HUDEP-2 (cell line): ENCODE measurements at regions not wholly inside any gene's neighbourhood (a gene's known extent, or its start where the extent isn't known, plus 50 kb on each side); places are given as distances from the start of the nearest gene placed in this dataset.
"Not testable (repeated sequence)": the region's sequence is repeated elsewhere in the genome, so short reads cannot be mapped to it uniquely, and the experiment has no call there.

Source experiments
- DNase-seq, 76 experiments: peaks; one replicate each; lab custom pipeline; 2025; ENCODE audit not compliant: unreplicated experiment in 76 of 76; lab: John Stamatoyannopoulos, UW

DNA sequence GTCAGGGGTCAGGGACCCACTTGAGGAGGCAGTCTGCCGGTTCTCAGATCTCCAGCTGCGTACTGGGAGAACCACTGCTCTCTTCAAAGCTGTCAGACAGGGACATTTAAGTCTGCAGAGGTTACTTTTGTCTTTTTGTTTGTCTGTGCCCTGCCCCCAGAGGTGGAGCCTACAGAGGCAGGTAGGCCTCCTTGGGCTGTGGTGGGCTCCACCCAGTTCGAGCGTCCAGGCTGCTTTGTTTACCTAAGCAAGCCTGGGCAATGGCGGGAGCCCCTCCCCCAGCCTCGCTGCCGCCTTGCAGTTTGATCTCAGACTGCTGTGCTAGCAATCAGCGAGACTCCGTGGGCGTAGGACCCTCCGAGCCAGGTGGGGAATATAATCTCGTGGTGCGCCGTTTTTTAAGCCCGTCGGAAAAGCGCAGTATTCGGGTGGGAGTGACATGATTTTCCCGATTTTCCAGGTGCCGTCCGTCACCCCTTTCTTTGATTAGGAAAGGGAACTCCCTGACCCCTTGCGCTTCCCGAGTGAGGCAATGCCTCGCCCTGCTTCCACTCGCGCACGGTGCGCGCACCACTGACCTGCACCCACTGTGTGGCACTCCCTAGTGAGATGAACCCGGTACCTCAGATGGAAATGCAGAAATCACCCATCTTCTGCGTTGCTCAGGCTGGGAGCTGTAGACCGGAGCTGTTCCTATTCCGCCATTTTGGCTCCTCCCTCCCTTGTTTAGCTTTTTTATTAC, 268.6 kb upstream of the SATB1 start:
- DNase-seq = not testable (repeated sequence)

DNA sequence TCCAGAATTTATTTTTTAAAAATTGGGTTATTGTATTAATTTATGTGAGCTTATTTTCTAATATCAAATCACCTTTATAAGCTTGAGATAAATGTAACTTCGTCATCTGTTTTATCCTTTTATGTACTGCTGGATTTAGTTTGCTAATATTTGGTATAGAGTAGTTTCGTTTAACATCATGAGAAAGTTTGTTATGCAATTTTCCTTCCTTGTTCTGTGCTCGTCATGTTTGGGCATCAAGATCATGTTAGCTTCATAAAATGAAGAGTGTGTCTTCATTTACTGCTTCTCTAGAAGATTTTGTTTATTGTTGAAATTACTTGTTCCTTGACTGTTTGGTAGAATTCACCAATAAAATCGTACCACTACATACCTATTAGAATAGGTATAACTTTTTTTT, 262.1 kb upstream of the SATB1 start:
- DNase-seq = no peak

DNA sequence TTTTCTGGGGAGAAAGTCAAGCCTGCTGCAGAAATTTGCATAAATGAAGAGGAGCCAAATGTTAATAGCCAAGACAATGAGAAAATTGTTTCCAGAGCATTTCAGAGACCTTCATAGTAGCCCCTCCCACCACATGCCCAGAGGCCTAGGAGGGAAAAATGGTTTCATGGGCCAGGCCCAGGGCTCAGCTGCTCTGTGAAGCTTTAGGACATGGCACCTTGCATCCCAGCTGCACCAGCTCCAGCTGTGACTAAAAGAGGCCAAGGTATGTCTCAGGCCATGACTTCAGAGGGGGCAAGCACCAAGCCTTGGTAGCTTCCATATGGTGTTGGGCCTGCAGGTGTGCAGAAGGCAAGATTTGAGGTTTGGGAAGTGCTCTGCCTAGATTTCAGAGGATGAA, 258.8 kb upstream of the SATB1 start:
- no peak for DNase-seq

DNA sequence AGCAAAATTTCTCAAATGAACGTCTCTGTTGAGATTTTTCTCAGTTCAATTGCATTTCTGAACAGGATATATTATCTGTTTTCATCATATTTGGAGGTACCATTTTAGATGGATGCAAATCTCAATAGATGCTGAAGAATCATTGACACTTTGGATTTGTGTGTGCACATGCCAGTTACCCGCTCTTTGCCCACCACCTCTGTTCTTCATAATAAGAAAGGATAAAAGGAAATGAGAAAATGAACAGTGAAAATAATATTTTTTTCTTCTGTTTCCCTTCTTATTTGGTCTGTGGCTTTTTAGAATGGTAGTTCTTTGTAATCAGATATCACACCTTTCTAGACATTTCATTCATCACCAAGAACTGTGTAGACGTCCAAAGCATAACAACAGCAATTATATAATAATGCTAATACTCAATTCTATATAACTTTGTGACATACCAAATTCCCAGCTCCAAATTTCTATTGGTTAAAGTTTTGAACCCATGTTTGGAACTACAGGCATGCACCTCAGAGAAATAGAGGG, 256.7 kb upstream of the SATB1 start:
- no peak for DNase-seq

DNA sequence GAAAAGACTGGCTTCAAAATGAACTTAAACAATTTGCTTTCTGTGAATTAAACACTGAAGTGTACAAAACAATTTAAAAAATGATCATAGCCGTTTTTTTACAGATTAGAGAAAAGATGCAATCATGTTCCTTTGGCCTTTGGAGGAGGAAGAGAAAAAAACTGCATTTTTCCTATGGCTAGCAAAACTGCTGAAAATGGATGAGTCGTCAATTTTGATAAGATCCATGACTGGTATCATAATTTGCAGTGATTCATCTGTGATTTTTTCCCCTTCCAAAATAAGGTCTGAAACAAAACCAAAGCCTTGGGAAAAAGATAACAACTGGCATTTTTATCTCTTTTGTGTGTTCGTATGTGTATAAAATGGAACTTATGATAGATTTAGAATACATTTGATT, 255.6 kb upstream of the SATB1 start:
- no peak for DNase-seq

DNA sequence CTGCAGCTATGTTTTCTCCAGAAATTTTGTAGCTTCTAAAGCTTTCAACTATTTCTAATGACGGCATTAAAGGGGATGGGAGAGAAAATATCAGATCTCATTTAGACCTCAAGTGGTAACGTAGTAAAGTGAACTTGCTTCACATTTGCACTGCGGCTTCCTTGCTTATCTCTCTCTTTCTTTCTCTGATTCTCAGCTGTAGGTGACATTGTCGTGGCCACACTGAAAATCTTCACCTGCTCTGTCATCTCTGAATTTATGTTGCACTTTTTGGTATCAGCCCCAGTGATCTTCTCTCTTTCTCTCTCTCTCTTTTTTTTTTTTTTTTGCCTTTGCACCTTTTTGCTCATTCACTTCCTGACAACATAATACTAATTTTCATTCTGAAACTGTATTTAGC, 254.1 kb upstream of the SATB1 start:
- no peak for DNase-seq

DNA sequence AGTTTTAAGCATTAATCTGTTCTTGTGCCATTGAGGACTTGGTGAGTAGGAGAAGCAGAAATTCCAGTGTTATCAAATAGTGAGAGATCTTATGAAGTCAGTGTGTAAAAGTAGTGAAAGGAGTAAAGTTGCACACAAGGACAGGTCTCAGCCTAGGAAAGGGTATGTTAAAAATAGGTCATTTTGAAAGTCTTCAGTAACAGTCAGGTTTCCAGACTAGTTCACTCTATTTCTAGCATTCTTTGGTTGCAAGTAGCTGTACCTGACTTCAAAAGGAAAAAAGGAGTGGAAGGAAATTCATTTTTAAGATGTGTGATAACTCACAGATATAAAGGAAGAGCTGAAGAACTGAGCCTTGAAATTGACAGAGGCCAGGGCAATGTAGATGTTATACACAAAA, 250.1 kb upstream of the SATB1 start:
- no peak for DNase-seq

DNA sequence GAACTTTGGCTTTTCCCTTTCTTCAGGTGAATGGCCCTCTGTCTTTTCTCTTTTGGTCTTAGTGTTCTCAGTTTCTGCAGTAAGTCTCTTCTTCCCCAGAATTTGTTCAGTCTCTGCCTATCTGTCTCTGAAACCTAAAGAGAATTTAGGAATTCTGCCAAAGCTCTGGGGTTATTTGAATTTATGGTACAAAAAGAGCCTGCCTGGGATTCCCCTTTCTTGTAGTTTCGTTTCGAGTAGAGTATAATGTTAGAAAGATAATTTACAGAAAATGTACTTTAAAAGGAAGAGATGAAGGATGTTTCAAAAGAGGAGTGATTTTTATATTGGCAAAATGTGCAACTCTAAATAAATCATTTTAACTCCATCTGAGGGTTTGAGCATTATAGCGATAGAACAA, 247.4 kb upstream of the SATB1 start:
- no peak for DNase-seq

DNA sequence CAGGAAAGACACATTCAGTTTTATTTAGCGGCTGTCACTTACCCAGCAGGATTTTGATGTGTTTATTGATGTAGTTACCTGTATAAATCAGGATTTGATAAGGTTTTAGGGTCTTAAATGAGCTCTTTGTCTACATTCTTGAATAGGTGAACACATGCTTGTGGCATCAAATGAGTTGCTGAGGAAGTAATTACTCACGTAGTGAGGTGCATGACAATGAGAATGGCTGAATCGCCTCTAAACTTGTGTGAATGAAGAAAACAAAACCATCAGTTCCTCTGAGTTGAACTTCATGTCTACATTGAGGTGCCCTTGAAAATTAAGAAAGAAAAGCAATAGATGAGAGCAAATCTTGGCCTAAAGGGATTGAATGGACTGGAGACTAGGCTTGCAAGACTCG, 245.6 kb upstream of the SATB1 start:
- DNase-seq = no peak

DNA sequence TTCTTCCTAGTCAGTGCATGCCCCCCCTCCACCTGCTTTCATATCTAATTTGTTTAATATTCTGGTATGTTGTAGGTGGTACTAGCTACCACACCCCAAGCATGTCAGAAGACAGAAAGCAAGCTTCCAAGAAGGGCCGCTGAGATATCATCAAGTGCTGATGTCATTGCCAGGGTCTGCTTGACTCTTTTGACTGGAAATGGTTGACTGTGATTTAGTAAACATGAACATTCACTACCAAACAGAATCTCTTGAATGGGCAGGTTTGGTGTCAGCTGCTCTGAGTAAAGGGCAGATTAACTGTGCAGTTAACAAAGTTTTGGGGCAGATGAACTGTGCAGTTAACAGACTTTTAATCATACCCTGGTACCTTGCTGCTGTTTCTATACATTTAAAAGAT, 244.2 kb upstream of the SATB1 start:
- DNase-seq = no peak

DNA sequence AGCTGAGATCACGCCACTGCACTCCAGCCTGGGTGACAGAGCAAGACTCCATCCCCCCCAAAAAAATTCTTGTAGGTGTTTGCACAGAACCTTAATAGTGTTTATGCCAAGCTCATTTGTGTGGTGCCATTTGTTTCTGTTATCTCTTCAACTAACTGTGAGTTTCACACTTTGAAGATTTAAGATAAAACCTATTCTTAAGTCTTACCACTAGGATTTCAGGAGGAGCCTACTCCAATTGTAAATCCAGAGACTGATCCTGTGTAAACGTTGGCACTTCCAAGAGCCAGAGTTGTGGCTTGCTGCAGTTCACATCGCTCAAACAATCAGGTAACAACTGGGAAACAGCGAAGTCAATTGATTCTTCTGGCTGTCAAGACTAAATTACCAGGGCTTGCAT, 242.4 kb upstream of the SATB1 start:
- DNase-seq = no peak

DNA sequence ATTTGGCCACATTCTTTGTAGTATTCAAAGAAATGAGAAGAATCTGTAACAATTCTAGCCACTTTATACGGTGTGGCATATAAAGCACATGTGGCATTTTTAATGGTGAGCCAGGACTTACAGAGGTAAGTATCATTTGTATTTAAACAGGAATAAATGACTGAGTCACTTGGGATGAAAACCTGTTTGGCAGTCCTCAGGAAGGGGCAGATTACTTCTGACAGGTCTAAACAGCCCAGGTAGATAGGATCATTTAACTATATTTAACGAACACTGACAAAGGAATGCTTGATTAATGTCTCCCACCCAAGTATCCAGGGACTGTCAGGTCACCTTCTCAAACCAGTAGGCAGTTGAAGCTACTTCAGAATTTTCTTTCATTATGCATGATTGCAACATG, 241.5 kb upstream of the SATB1 start:
- no peak for DNase-seq

DNA sequence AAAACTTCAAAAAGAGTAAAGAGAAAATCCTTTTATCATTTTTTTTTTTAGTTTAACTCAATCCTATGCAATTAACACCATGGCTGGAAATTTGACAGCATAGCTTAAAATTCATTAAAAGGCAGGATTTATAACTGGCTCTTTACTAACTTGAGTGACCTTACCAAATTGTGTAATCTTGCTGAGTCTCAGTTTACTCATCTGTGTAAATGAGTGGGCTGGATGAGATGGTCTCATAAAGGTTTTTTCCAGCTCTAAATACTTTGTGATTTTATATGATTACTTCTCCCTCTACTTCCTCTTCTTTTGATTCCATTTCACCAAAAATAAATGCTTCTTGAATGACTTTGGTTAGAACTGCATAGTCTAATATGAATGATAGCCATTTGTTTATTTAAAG, 234.9 kb upstream of the SATB1 start:
- no peak for DNase-seq

DNA sequence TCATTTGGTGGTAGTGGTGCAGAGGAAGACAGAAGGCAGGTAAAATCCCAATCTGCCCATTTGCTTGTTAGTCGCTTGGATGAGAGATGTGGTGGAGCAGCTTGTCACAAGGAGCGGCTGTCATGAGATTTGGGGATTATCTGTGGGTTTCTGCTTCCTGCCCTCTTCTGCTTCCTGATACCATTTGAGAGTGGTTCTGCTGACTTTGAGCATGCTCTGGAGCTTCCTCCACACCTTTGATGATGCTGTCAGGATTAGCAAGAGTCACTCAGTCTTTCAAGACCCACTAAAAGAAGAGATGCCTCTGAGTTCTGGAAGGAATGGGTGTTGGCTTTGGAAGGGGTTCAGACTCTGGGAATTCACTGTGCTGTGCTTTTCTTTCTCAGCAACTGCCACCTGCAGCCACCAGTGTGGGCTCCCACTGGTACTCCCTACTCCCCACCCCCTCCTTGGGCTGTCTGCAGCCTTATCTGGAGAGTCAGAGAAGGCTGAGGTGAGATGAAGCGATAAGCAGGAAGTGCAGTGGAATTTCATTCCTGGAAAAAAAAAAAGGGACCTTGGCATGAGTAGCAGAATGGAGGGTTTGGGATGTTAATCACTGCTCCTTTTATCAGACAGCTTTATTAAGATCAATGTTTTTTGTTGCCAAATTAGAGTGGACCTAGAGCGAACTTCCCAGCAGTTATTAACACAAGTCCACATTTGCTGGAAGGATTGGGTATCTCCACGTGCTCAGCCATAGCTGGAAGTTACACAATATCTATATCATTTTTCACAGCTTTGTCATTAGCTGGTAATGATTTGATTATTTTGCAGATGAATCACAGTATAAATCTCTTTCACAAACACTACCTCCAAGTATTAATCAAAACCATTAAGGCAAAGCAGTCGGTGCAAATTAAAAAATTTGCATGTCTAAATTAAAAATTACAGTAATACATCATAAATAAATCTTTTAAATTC, 233.0 kb upstream of the SATB1 start:
- DNase-seq = peak in 1 of 76 experiments; percentile 0

DNA sequence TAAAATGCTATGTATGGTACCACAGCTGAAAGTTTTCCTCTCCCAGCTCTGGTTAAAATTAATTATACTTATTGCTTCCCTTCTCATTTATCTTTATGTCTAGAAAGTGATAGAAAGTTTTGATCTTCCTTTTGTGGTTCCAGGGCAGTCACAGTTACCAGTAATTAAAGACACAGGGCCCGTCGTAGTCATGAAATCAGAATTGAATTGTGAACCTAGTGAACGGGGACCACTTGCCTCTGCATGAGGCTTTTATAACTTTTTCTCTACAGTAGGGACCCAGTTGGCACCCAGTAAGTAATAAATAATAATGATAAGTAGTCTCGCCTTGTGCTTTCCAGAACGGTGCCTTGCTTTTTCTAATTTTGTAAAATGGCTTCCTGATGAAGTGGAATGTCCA, 231.7 kb upstream of the SATB1 start:
- DNase-seq = no peak

DNA sequence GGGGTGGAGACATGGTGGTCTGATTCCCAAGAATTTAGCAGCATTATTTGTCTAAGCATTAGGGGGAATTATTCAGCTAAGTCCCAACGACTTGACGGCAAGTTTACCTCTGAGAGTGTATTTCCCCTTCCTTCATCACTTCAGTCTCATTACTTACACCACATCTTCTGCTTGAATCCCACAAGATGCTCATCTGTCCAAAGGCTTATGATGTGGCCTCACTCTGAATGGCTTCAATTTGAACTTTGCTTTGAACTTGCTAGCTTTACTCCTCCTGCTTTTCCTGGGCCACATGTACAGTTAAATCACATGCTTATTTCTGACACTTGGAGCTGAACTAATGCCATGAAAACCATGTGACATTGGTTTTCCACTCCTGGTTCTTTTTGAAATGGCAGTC, 231.3 kb upstream of the SATB1 start:
- no peak for DNase-seq

DNA sequence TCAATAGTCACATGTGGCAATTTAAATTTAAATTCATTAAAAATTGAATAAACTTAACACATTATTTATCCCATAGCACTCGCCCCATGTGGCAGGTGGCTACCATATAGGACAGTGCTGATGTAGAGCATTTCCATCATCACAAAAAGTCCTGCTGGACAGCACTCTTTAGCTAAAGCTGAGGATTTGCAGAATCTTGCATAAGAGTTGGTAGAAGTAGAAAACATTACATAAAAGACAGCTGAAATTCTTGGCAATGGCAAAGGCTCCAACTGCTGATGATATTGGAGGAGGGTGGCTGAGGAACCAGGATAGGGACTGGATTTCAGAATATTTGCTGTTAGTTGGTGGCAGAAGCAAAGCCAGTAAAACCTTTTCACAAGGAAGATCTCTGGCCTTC, 230.7 kb upstream of the SATB1 start:
- no peak for DNase-seq

DNA sequence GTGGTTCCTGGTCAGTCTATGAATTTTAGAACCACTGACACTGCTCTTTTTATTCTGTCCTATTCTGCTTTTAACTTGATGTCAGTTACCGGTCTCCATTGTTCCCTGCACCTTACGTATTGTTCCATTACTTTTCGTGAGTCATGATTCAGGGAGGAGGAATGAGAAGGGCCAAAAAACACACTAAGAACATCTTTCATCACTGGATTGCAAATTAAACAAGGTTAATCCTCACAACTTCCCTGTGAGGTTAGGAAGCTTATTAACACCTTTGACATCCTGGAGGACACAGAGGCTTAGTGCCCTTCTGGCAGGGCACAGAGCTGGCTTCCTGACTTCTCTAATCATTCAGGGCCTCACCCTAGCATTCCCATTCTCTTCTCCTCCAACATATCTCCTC, 227.6 kb upstream of the SATB1 start:
- no peak for DNase-seq

DNA sequence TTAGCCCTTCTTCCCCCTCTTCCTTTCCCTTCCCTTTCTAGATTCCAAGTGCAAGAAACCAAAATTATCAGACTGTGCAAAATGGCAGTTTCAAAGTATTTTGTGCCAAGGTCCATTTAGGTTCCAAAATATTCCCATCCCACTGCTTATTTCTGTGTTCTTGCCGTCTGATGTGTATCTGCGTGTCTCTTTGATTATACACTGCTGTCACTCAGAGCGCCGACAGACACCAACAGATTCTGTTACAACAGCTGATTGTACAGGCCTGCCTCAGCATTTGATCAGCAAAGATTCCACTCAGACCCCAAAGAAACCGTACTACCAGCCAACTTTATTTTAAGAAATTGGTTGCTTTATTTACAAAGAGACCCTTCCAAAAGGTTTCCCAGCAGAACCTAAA, 225.6 kb upstream of the SATB1 start:
- no peak for DNase-seq

DNA sequence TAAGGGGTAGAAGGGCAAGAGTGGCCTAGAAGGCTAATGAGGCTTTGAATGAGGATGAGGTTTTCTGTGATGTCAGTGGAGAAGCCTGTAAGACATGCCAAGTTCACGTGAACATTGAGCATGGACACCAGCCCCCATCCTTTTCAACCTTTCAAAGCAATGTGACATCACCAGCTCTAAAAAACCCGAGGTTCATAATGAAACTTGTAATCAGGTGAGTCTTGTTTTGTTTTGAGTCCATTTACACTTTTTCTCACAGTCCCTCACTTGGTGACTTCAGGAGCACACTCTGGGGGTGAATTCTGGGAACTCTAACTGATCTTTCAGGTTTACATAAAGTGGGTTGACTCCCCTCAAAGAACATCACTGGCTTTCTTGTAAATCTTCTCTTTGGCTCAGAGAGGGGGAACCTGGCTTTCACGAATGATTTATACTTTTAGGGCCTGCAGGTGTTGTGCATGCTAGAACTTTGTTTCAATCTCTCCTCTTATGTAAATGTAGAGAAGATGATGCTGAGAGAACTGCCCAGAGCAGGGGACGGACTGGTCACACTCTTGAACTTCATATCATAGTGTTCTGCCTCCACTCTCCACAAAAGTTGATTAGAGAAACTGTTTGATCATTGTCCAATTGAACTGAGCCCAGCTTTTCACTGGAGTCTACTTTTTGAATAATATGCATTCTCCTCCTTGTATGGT, 224.7 kb upstream of the SATB1 start:
- no peak for DNase-seq

DNA sequence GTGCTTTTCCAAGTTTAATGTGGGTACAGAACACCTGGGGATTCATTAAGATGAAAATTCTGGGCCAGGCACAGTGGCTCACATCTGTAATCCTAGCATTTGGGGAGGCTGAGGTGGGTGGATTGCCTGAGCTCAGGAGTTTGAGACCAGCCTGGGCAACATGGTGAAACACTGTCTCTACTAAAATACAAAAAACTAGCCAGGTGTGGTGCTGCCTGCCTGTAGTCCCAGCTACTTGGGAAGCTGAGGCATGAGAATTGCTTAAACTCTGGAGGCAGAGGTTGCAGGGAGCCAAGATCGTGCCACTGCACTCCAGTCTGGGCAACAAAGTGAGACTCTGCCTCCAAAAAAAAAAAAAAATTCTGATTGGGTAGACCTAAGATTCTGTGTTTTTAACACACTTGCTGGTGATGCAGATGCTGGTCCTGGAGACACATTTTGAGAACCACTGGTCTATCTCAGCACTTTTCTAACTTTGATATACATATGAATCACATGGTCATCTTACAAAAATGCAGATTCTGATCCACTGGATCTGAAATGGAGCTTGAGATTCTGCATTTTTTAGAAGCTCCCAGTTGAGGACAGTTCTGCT, 223.8 kb upstream of the SATB1 start:
- no peak for DNase-seq
